ENCODE measurements at regions not wholly inside any gene's neighbourhood (a gene's known extent, or its start where the extent isn't known, plus 50 kb on each side); places are given as distances from the start of the nearest gene placed in this dataset.

GRCh38 chr11:80523057-80523456 lies 1082.2 kb upstream of the TENM4 start:
- Histone ChIP-seq H3K9me3 (ENCODE audit: control insufficient read depth, insufficient read depth, low read depth, low read length) (no peaks in the 10 kb centered on the region), H3K27me3 (ENCODE audit: control insufficient read depth, insufficient read depth, low read length) (no peaks in the 10 kb centered on the region), H3K4me1 (ENCODE audit: control insufficient read depth, insufficient read depth, low read length) (no peaks in the 10 kb centered on the region), H3K4me3 (ENCODE audit: low read depth in 2 of 2, low read length in 2 of 2) (no peak overlapping the region), H3K27ac (ENCODE audit: low read length) (no peak overlapping the region), H3K36me3 (ENCODE audit: control insufficient read depth, insufficient read depth, low read length) (no peaks in the 10 kb centered on the region)
- in situ Hi-C loops (cut with HindIII; ENCODE audit: low pct_unique_long_range_greater_than_20kb, low sequenced_read_pairs) (no loop called here), intact Hi-C loops (cut with micrococcal nuclease; ENCODE audit: unreplicated experiment) (no loop called here)
- ChIA-PET CTCF (interaction anchor here (0.6 kb wide), 1 partner anchor 44 kb away, joined by 3 read pairs; no protein-coding TSS in a partner anchor), POLR2A (interaction anchor here (0.7 kb wide), 1 partner anchor 14 kb away, joined by 4 read pairs; no protein-coding TSS in a partner anchor)
- no TSS peak for BruUV-seq (replicated peaks)
- no peak for DNase-seq (ENCODE audit: low read depth, low spot score)
- ATAC-seq = no peak
- TF ChIP-seq, protein P1, sequence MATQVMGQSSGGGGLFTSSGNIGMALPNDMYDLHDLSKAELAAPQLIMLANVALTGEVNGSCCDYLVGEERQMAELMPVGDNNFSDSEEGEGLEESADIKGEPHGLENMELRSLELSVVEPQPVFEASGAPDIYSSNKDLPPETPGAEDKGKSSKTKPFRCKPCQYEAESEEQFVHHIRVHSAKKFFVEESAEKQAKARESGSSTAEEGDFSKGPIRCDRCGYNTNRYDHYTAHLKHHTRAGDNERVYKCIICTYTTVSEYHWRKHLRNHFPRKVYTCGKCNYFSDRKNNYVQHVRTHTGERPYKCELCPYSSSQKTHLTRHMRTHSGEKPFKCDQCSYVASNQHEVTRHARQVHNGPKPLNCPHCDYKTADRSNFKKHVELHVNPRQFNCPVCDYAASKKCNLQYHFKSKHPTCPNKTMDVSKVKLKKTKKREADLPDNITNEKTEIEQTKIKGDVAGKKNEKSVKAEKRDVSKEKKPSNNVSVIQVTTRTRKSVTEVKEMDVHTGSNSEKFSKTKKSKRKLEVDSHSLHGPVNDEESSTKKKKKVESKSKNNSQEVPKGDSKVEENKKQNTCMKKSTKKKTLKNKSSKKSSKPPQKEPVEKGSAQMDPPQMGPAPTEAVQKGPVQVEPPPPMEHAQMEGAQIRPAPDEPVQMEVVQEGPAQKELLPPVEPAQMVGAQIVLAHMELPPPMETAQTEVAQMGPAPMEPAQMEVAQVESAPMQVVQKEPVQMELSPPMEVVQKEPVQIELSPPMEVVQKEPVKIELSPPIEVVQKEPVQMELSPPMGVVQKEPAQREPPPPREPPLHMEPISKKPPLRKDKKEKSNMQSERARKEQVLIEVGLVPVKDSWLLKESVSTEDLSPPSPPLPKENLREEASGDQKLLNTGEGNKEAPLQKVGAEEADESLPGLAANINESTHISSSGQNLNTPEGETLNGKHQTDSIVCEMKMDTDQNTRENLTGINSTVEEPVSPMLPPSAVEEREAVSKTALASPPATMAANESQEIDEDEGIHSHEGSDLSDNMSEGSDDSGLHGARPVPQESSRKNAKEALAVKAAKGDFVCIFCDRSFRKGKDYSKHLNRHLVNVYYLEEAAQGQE (IDR thresholded peaks at IDR 0.05; ENCODE audit: insufficient read depth in 1 of 2, low read depth in 2 of 2, low read length in 1 of 2) = no peak
- no peak for TF ChIP-seq POLR2AphosphoS5 (IDR thresholded peaks at IDR 0.05; ENCODE audit: low read depth, low read length)
- no peak for TF ChIP-seq TCF7L2 (IDR thresholded peaks at IDR 0.05; ENCODE audit: low read depth, low read length)
- TF ChIP-seq SIN3A (IDR thresholded peaks at IDR 0.05; ENCODE audit: borderline replicate concordance, insufficient read depth, low read depth, low read length) = no peak
- TF ChIP-seq, protein P2, sequence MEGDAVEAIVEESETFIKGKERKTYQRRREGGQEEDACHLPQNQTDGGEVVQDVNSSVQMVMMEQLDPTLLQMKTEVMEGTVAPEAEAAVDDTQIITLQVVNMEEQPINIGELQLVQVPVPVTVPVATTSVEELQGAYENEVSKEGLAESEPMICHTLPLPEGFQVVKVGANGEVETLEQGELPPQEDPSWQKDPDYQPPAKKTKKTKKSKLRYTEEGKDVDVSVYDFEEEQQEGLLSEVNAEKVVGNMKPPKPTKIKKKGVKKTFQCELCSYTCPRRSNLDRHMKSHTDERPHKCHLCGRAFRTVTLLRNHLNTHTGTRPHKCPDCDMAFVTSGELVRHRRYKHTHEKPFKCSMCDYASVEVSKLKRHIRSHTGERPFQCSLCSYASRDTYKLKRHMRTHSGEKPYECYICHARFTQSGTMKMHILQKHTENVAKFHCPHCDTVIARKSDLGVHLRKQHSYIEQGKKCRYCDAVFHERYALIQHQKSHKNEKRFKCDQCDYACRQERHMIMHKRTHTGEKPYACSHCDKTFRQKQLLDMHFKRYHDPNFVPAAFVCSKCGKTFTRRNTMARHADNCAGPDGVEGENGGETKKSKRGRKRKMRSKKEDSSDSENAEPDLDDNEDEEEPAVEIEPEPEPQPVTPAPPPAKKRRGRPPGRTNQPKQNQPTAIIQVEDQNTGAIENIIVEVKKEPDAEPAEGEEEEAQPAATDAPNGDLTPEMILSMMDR (IDR thresholded peaks at IDR 0.05) = no peak

GRCh38 chr11:80521592-80521991 lies 1080.8 kb upstream of the TENM4 start:
- intact Hi-C loops (cut with micrococcal nuclease; ENCODE audit: unreplicated experiment) = no loop called here
- in situ Hi-C loops (cut with HindIII; ENCODE audit: low pct_unique_long_range_greater_than_20kb, low sequenced_read_pairs) = no loop called here
- no peak for ATAC-seq
- POLR2A ChIA-PET = no interaction called here
- no peaks in the 10 kb centered on the region for H3K27me3 ChIP-seq (ENCODE audit: control insufficient read depth, insufficient read depth, low read length)
- TF ChIP-seq TCF7L2 (IDR thresholded peaks at IDR 0.05; ENCODE audit: low read depth, low read length) = no peak
- no peak for TF ChIP-seq SIN3A (IDR thresholded peaks at IDR 0.05; ENCODE audit: borderline replicate concordance, insufficient read depth, low read depth, low read length)
- TF ChIP-seq, protein P1 (IDR thresholded peaks at IDR 0.05; ENCODE audit: insufficient read depth in 1 of 2, low read depth in 2 of 2, low read length in 1 of 2) = no peak
- TF ChIP-seq POLR2AphosphoS5 (IDR thresholded peaks at IDR 0.05; ENCODE audit: low read depth, low read length) = no peak
- TF ChIP-seq, protein P2 (IDR thresholded peaks at IDR 0.05) = no peak
- H3K9me3 ChIP-seq (ENCODE audit: control insufficient read depth, insufficient read depth, low read depth, low read length) = no peaks in the 10 kb centered on the region
- H3K36me3 ChIP-seq (ENCODE audit: control insufficient read depth, insufficient read depth, low read length) = no peaks in the 10 kb centered on the region
- no TSS peak for BruUV-seq (replicated peaks)
- CTCF ChIA-PET = no interaction called here
- no peaks in the 10 kb centered on the region for H3K4me1 ChIP-seq (ENCODE audit: control insufficient read depth, insufficient read depth, low read length)
- DNase-seq (ENCODE audit: low read depth, low spot score) = no peak
- H3K27ac ChIP-seq (ENCODE audit: low read length) = no peak overlapping the region
- H3K4me3 ChIP-seq (ENCODE audit: low read depth in 2 of 2, low read length in 2 of 2) = no peak overlapping the region

Data from Panc1 (cell line).